Suprapubic skin (tissue), 4 donors: ENCODE measurements at regions not wholly inside any gene's neighbourhood (a gene's known extent, or its start where the extent isn't known, plus 50 kb on each side); places are given as distances from the start of the nearest gene placed in this dataset.

Experiments
- DNase-seq, 2 donors: peaks; one replicate each; pipeline ENCODE4 v3.0.0-alpha.2; 2019; ENCODE audit warnings: low spot score in 2 of 2
- H3K27ac ChIP-seq: fragments of 200-600 bp; sonication (generic); one replicate; pipeline ENCODE4 v1.5.1; 2019
- H3K27me3 ChIP-seq: fragments of 200-600 bp; sonication (generic); one replicate; pipeline ENCODE4 v1.5.1; 2019
- H3K36me3 ChIP-seq: fragments of 200-600 bp; sonication (generic); one replicate; pipeline ENCODE4 v1.5.1; 2019
- H3K4me1 ChIP-seq: fragments of 200-600 bp; sonication (generic); one replicate; pipeline ENCODE4 v1.5.1; 2019
- H3K4me3 ChIP-seq: fragments of 200-600 bp; sonication (generic); one replicate; pipeline ENCODE4 v1.5.1; 2019; ENCODE audit warnings: mild to moderate bottlenecking
- H3K9me3 ChIP-seq: fragments of 200-600 bp; sonication (generic); one replicate; pipeline ENCODE4 v1.5.1; 2019
- EP300 ChIP-seq: sonication (generic); formaldehyde crosslinking; IDR thresholded peaks from one replicate; pipeline ENCODE4 v1.6.1; 2017; ENCODE audit warnings: antibody characterized with exemption
- POLR2A ChIP-seq, 2 donors: fragments of 450-650 bp; IDR thresholded peaks; one replicate each; pipeline ENCODE4 v1.6.1; 2017; ENCODE audit warnings: antibody characterized with exemption in 2 of 2, mild to moderate bottlenecking in 2 of 2, moderate library complexity in 2 of 2
- POLR2AphosphoS5 ChIP-seq, 3 donors: sonication (generic); formaldehyde crosslinking; IDR thresholded peaks; one replicate each; pipeline ENCODE4 v1.6.1; 2017; ENCODE audit warnings: antibody characterized with exemption in 3 of 3
- WGBS: methylation state at CpG from one replicate; pipeline ENCODE4 v1.1.5; 2018; 5-methylcytosine and 5-hydroxymethylcytosine counted together
- TF ChIP-seq, protein P1 (sequence below), 2 donors: fragments of 200-600 bp in 1 of 2; fragments of 450-650 bp in 1 of 2; sonication (generic) in 1 of 2; IDR thresholded peaks; one replicate each; pipeline ENCODE4 v1.5.1; 2016 to 2019; ENCODE audit warnings: antibody characterized with exemption in 2 of 2, mild to moderate bottlenecking in 1 of 2, moderate library complexity in 1 of 2

GRCh38 chr17:77744066-77744988, 214.2 kb upstream of the TNRC6C start:
- Histone ChIP-seq H3K27ac (no peak overlapping the region), H3K36me3 (no peaks in the 10 kb centered on the region), H3K4me3 (no peak overlapping the region), H3K4me1 (no peaks in the 10 kb centered on the region), H3K27me3 (no peaks in the 10 kb centered on the region), H3K9me3 (no peaks in the 10 kb centered on the region)
- peak; percentile 49 to 74 for DNase-seq
- 88% methylated on average over 19 of the region's 21 CpGs for WGBS
- TF ChIP-seq, protein P1, sequence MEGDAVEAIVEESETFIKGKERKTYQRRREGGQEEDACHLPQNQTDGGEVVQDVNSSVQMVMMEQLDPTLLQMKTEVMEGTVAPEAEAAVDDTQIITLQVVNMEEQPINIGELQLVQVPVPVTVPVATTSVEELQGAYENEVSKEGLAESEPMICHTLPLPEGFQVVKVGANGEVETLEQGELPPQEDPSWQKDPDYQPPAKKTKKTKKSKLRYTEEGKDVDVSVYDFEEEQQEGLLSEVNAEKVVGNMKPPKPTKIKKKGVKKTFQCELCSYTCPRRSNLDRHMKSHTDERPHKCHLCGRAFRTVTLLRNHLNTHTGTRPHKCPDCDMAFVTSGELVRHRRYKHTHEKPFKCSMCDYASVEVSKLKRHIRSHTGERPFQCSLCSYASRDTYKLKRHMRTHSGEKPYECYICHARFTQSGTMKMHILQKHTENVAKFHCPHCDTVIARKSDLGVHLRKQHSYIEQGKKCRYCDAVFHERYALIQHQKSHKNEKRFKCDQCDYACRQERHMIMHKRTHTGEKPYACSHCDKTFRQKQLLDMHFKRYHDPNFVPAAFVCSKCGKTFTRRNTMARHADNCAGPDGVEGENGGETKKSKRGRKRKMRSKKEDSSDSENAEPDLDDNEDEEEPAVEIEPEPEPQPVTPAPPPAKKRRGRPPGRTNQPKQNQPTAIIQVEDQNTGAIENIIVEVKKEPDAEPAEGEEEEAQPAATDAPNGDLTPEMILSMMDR (IDR thresholded peaks at IDR 0.05): no peak
- no peak for TF ChIP-seq POLR2AphosphoS5 (IDR thresholded peaks at IDR 0.05)
- TF ChIP-seq POLR2A (IDR thresholded peaks at IDR 0.05): no peak
- no peak for TF ChIP-seq EP300

DNA sequence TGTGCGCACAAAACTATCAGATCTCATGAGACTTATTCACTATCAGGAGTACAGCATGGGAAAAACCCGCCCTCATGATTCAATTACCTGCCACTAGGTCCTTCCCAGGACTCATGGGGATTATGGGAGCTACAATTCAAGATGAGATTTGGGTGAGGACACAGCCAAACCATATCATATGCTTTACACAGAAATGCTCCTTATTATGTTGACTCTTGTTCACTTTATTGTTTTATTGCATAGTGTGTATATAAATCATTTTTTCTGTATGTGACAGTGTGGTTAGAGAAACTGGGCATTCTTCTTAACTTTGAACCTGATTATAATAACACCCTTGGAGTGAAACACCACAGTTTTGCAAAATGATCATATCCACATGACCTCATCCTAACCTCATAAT, 212.8 kb upstream of the TNRC6C start:
- peak in 1 of 2 donors; percentile 8 for DNase-seq
- Histone ChIP-seq H3K4me1 (no peaks in the 10 kb centered on the region), H3K4me3 (no peak overlapping the region), H3K27me3 (peaks cover 3% of the 10 kb centered on the region), H3K9me3 (no peaks in the 10 kb centered on the region), H3K36me3 (no peaks in the 10 kb centered on the region), H3K27ac (no peak overlapping the region)
- 98% methylated on average over 2 of the region's 2 CpGs for WGBS
- TF ChIP-seq POLR2A (IDR thresholded peaks at IDR 0.05) (no peak), EP300 (no peak), POLR2AphosphoS5 (IDR thresholded peaks at IDR 0.05) (no peak)
- TF ChIP-seq, protein P1 (IDR thresholded peaks at IDR 0.05): no peak

GRCh38 chr17:77746393-77746792, 212.1 kb upstream of the TNRC6C start:
- WGBS: 96% methylated on average over 8 of the region's 8 CpGs
- H3K27ac ChIP-seq: no peak overlapping the region
- TF ChIP-seq EP300 (no peak), POLR2AphosphoS5 (IDR thresholded peaks at IDR 0.05) (no peak), POLR2A (IDR thresholded peaks at IDR 0.05) (no peak)
- TF ChIP-seq, protein P1 (IDR thresholded peaks at IDR 0.05): no peak
- no peaks in the 10 kb centered on the region for H3K9me3 ChIP-seq
- no peaks in the 10 kb centered on the region for H3K36me3 ChIP-seq
- peak; percentile 22 to 40 for DNase-seq
- no peaks in the 10 kb centered on the region for H3K4me1 ChIP-seq
- no peak overlapping the region for H3K4me3 ChIP-seq
- peaks cover 3% of the 10 kb centered on the region for H3K27me3 ChIP-seq

DNA sequence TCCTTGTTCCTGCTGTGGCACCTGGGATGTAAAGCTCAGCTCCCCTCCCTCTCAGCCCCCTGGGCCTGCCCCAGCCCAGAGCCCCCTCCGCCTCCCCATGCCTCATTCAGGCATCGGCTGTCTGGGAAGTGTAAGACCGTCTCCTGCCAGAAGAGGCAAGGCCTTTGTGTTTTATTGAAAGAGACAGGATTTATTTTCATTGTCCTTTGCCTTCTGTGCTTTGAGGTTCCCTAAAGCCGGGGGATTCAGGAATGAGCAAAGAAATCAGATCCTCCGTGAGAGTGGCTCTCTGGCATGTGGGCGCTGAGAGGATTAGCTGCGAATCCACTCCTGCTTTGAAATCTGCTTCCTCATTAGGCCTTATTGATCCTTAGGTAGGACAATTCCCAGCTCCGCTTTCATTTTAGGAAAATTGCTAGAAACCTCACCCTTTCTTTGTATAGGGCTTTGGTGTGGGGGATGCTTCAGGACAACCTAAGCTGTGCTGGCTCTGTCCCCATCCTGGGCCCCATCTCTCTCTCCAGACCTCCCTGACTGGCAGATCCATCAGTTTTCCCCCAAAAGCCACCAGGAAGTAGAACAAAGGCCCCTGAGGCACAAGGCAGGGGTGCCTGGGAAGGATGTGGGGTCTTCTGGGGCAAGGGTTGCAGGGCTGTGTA, 211.5 kb upstream of the TNRC6C start:
- Histone ChIP-seq H3K27ac (no peak overlapping the region), H3K4me1 (no peaks in the 10 kb centered on the region), H3K36me3 (no peaks in the 10 kb centered on the region), H3K27me3 (peaks cover 3% of the 10 kb centered on the region), H3K4me3 (no peak overlapping the region), H3K9me3 (no peaks in the 10 kb centered on the region)
- TF ChIP-seq EP300 (no peak), POLR2AphosphoS5 (IDR thresholded peaks at IDR 0.05) (no peak), POLR2A (IDR thresholded peaks at IDR 0.05) (no peak)
- TF ChIP-seq, protein P1 (IDR thresholded peaks at IDR 0.05): no peak
- WGBS: 89% methylated on average over 8 of the region's 8 CpGs
- peak; percentile 15 to 61 for DNase-seq

DNA sequence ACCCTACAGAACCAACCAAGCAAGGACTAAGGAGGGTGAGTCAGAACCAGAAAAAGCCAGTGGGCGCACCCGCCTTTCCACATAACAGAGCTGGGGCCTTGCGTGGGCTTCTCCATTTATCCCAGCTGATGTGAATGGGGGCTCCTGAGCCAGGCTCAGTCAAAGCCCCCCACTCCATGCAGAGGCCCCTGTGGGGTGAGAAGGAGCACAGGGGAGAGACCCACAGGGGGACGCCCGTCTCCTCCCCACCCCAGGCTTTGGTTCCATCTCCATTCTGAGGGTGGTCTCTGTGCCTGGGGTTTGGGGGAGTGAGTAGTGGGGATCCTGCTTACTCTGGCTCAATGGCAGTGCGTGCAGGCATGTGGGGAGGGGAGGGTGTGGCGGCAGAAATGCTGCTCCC, 210.1 kb upstream of the TNRC6C start:
- Histone ChIP-seq H3K27ac (no peak overlapping the region), H3K4me1 (no peaks in the 10 kb centered on the region), H3K4me3 (no peak overlapping the region), H3K36me3 (no peaks in the 10 kb centered on the region), H3K9me3 (no peaks in the 10 kb centered on the region), H3K27me3 (peaks cover 3% of the 10 kb centered on the region)
- no peak for TF ChIP-seq POLR2A (IDR thresholded peaks at IDR 0.05)
- TF ChIP-seq, protein P1 (IDR thresholded peaks at IDR 0.05): no peak
- DNase-seq: peak; percentile 41 to 48
- 88% methylated on average over 5 of the region's 7 CpGs for WGBS
